ENCODE measurements at regions not wholly inside any gene's neighbourhood (a gene's known extent, or its start where the extent isn't known, plus 50 kb on each side); places are given as distances from the start of the nearest gene placed in this dataset.

- Histone ChIP-seq H3K4me3 (ENCODE audit: low read length) (no peak overlapping the region), H4K20me1 (ENCODE audit: insufficient read depth, low read length) (no peaks in the 10 kb centered on the region), H3K9me2 (replicated peaks; ENCODE audit: insufficient read depth, low read length) (no peaks in the 10 kb centered on the region), H3K79me2 (ENCODE audit: low read length) (no peaks in the 10 kb centered on the region), H3K27ac (ENCODE audit: low read length) (no peak overlapping the region), H3K4me2 (ENCODE audit: low read depth, low read length) (no peak overlapping the region), H3K9ac (ENCODE audit: low read length) (no peak overlapping the region), H3F3A (ENCODE audit: insufficient read depth, low read length) (no peaks in the 10 kb centered on the region), H2AFZ (ENCODE audit: low read length) (no peak overlapping the region), H3K9me3 (replicated peaks; ENCODE audit: insufficient read depth, low read length) (no peaks in the 10 kb centered on the region), H3K27me3 (replicated peaks; ENCODE audit: insufficient read depth, low read length) (no peaks in the 10 kb centered on the region), H3K4me1 (ENCODE audit: low read length) (no peaks in the 10 kb centered on the region), H3K36me3 (replicated peaks; ENCODE audit: insufficient read depth, low read length) (no peaks in the 10 kb centered on the region)
- no peak for DNase-seq
- TF ChIP-seq EZH2 (optimal IDR thresholded peaks at IDR 0.05; ENCODE audit: low read depth, low read length) (no peak), EZH2phosphoT487 (IDR thresholded peaks at IDR 0.05; ENCODE audit: low read length) (no peak)
- TF ChIP-seq, protein P1, sequence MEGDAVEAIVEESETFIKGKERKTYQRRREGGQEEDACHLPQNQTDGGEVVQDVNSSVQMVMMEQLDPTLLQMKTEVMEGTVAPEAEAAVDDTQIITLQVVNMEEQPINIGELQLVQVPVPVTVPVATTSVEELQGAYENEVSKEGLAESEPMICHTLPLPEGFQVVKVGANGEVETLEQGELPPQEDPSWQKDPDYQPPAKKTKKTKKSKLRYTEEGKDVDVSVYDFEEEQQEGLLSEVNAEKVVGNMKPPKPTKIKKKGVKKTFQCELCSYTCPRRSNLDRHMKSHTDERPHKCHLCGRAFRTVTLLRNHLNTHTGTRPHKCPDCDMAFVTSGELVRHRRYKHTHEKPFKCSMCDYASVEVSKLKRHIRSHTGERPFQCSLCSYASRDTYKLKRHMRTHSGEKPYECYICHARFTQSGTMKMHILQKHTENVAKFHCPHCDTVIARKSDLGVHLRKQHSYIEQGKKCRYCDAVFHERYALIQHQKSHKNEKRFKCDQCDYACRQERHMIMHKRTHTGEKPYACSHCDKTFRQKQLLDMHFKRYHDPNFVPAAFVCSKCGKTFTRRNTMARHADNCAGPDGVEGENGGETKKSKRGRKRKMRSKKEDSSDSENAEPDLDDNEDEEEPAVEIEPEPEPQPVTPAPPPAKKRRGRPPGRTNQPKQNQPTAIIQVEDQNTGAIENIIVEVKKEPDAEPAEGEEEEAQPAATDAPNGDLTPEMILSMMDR (IDR thresholded peaks at IDR 0.05; ENCODE audit: low read length): no peak
These were observed 154.1 kb upstream of the GRM7 start for GRCh38 chr3:6706777-6707176.

DNA sequence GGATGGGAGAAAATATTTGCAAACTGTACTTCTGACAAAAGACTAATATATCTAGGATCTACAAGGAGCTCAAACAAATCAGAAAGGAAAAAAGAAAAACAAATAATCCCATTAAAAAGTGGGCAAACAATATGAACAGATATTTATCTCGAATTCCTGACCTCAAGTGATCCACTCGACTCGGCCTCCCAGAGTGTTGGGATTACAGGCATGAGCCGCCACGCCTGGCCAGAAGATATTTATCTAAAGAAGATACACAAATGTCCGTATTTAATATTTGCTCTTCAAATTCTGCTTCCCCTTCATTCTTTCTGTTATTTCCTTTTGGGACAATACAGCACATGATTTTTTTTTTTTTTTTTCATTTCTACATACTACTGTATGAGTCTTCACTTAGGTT, 151.7 kb upstream of the GRM7 start:
- DNase-seq: no peak
- H3K4me3 ChIP-seq (ENCODE audit: low read length): no peak overlapping the region
- no peaks in the 10 kb centered on the region for H3K36me3 ChIP-seq (replicated peaks; ENCODE audit: insufficient read depth, low read length)
- H3K27ac ChIP-seq (ENCODE audit: low read length): no peak overlapping the region
- H3K9me2 ChIP-seq (replicated peaks; ENCODE audit: insufficient read depth, low read length): no peaks in the 10 kb centered on the region
- H2AFZ ChIP-seq (ENCODE audit: low read length): no peak overlapping the region
- no peak overlapping the region for H3K9ac ChIP-seq (ENCODE audit: low read length)
- H4K20me1 ChIP-seq (ENCODE audit: insufficient read depth, low read length): no peaks in the 10 kb centered on the region
- no peaks in the 10 kb centered on the region for H3K9me3 ChIP-seq (replicated peaks; ENCODE audit: insufficient read depth, low read length)
- no peaks in the 10 kb centered on the region for H3F3A ChIP-seq (ENCODE audit: insufficient read depth, low read length)
- no peaks in the 10 kb centered on the region for H3K27me3 ChIP-seq (replicated peaks; ENCODE audit: insufficient read depth, low read length)
- no peaks in the 10 kb centered on the region for H3K4me1 ChIP-seq (ENCODE audit: low read length)
- TF ChIP-seq EZH2phosphoT487 (IDR thresholded peaks at IDR 0.05; ENCODE audit: low read length) (no peak), EZH2 (optimal IDR thresholded peaks at IDR 0.05; ENCODE audit: low read depth, low read length) (no peak)
- TF ChIP-seq, protein P1 (IDR thresholded peaks at IDR 0.05; ENCODE audit: low read length): no peak
- no peak overlapping the region for H3K4me2 ChIP-seq (ENCODE audit: low read depth, low read length)
- H3K79me2 ChIP-seq (ENCODE audit: low read length): no peaks in the 10 kb centered on the region

DNA sequence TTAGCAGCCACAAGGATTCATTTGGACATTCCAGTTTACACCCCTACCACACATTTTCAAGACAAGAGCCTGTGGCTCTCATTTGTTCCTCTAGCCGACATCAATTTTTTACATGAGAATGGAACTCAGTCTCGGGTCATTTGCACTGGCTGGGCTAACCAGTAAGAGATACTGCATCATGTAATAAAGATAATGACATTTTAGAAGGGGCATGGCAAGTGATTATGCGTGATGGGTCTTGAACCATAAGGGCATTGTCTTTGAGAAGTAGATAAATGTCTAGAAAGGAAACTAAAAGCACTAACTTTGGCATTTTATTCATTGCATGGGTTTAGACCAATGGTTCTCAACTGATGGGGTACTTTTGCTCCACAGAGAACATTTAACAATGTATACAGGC, 146.0 kb upstream of the GRM7 start:
- no peaks in the 10 kb centered on the region for H4K20me1 ChIP-seq (ENCODE audit: insufficient read depth, low read length)
- DNase-seq: no peak
- no peaks in the 10 kb centered on the region for H3K9me2 ChIP-seq (replicated peaks; ENCODE audit: insufficient read depth, low read length)
- H3K36me3 ChIP-seq (replicated peaks; ENCODE audit: insufficient read depth, low read length): no peaks in the 10 kb centered on the region
- H3K27ac ChIP-seq (ENCODE audit: low read length): no peak overlapping the region
- no peak overlapping the region for H3K9ac ChIP-seq (ENCODE audit: low read length)
- peaks cover 16% of the 10 kb centered on the region; the same call in 1 of the 2 replicates for H3K4me1 ChIP-seq (ENCODE audit: low read length)
- H3K4me3 ChIP-seq (ENCODE audit: low read length): no peak overlapping the region
- H3K4me2 ChIP-seq (ENCODE audit: low read depth, low read length): no peak overlapping the region
- no peaks in the 10 kb centered on the region for H3K9me3 ChIP-seq (replicated peaks; ENCODE audit: insufficient read depth, low read length)
- H2AFZ ChIP-seq (ENCODE audit: low read length): no peak overlapping the region
- H3F3A ChIP-seq (ENCODE audit: insufficient read depth, low read length): peaks cover 9% of the 10 kb centered on the region
- H3K79me2 ChIP-seq (ENCODE audit: low read length): no peaks in the 10 kb centered on the region
- H3K27me3 ChIP-seq (replicated peaks; ENCODE audit: insufficient read depth, low read length): no peaks in the 10 kb centered on the region
- TF ChIP-seq, protein P1 (IDR thresholded peaks at IDR 0.05; ENCODE audit: low read length): no peak
